Prostate gland (tissue), 2 donors: ENCODE measurements at regions not wholly inside any gene's neighbourhood (a gene's known extent, or its start where the extent isn't known, plus 50 kb on each side); places are given as distances from the start of the nearest gene placed in this dataset.

Experiments used
- DNase-seq: peaks from one replicate; pipeline ENCODE4 v3.0.0-alpha.2; 2019; ENCODE audit warnings: low spot score
- H3K27ac ChIP-seq, 2 donors: fragments of 200-600 bp; sonication (generic); 2 replicates each; pipeline ENCODE4 v1.5.1; 2017 to 2019
- H3K27me3 ChIP-seq: fragments of 200-600 bp; sonication (generic); replicated peaks from 2 replicates; pipeline ENCODE4 v1.5.1; 2019; ENCODE audit not compliant: insufficient read depth
- H3K36me3 ChIP-seq, 2 donors: fragments of 200-600 bp; sonication (generic); 1 replicate in 1 of 2; 2 replicates in 1 of 2; pipeline versions ENCODE4 v1.5.1 to v1.8.1; 2017 to 2019
- H3K4me1 ChIP-seq: fragments of 200-600 bp; sonication (generic); replicated peaks from 2 replicates; pipeline ENCODE4 v1.5.1; 2019
- H3K4me3 ChIP-seq, 2 donors: fragments of 200-600 bp; sonication (generic); 2 replicates each; pipeline ENCODE4 v1.5.1; 2017 to 2019
- H3K9me3 ChIP-seq: fragments of 200-600 bp; sonication (generic); 2 replicates; pipeline ENCODE4 v1.5.1; 2017
- CTCF ChIP-seq, 4 experiments: fragments of 200-600 bp in 2 of 4; fragments of 450-650 bp in 2 of 4; sonication (generic) in 2 of 4; IDR thresholded peaks; 1 replicate in 3 of 4; 2 replicates in 1 of 4; pipeline ENCODE4 v1.5.1; 2016 to 2019; ENCODE audit warnings: antibody characterized with exemption in 4 of 4, mild to moderate bottlenecking in 2 of 4, moderate library complexity in 2 of 4
- POLR2A ChIP-seq: fragments of 450-650 bp; IDR thresholded peaks from one replicate; pipeline ENCODE4 v1.6.1; 2016; ENCODE audit warnings: antibody characterized with exemption, mild to moderate bottlenecking
- POLR2AphosphoS5 ChIP-seq: sonication (generic); formaldehyde crosslinking; IDR thresholded peaks from one replicate; pipeline ENCODE4 v1.6.1; 2017; ENCODE audit warnings: antibody characterized with exemption
- WGBS: methylation state at CpG from one replicate; pipeline ENCODE4 v1.1.5; 2018; 5-methylcytosine and 5-hydroxymethylcytosine counted together
- intact Hi-C: fragments of 100-400 bp; cut with DNase I; formaldehyde crosslinking; loops from one replicate; pipeline ENCODE4 v1.14.2; 2022

- WGBS: 44% methylated on average over 1 of the region's 1 CpG
- Histone ChIP-seq H3K27ac (no peak overlapping the region), H3K27me3 (no peaks in the 10 kb centered on the region), H3K4me1 (no peaks in the 10 kb centered on the region), H3K9me3 (no peaks in the 10 kb centered on the region), H3K36me3 (no peaks in the 10 kb centered on the region), H3K4me3 (no peak overlapping the region)
- no peak for TF ChIP-seq POLR2AphosphoS5
- TF ChIP-seq CTCF (IDR thresholded peaks at IDR 0.05): no peak
- TF ChIP-seq POLR2A: no peak
- intact Hi-C loops: no loop called here
- no peak for DNase-seq
These were observed 266.4 kb downstream of the TINAG start for GRCh38 chr6:54574671-54575070.

- H3K4me1 ChIP-seq: no peaks in the 10 kb centered on the region
- no peak overlapping the region for H3K4me3 ChIP-seq
- no peaks in the 10 kb centered on the region for H3K9me3 ChIP-seq
- DNase-seq: no peak
- no peaks in the 10 kb centered on the region for H3K36me3 ChIP-seq
- TF ChIP-seq POLR2A: no peak
- TF ChIP-seq CTCF (IDR thresholded peaks at IDR 0.05): no peak
- no peak for TF ChIP-seq POLR2AphosphoS5
- no peaks in the 10 kb centered on the region for H3K27me3 ChIP-seq
- H3K27ac ChIP-seq: no peak overlapping the region
- intact Hi-C loops: no loop called here
- 36% methylated on average over 3 of the region's 3 CpGs for WGBS
These were observed 268.3 kb upstream of the FAM83B start for GRCh38 chr6:54578261-54578660.

- H3K27me3 ChIP-seq: no peaks in the 10 kb centered on the region
- no peaks in the 10 kb centered on the region for H3K9me3 ChIP-seq
- intact Hi-C loops: no loop called here
- H3K27ac ChIP-seq: no peak overlapping the region
- H3K36me3 ChIP-seq: no peaks in the 10 kb centered on the region
- TF ChIP-seq CTCF (IDR thresholded peaks at IDR 0.05): no peak
- no peak for TF ChIP-seq POLR2AphosphoS5
- TF ChIP-seq POLR2A: no peak
- 33% methylated on average over 2 of the region's 2 CpGs for WGBS
- H3K4me3 ChIP-seq: no peak overlapping the region
- no peak for DNase-seq
- H3K4me1 ChIP-seq: no peaks in the 10 kb centered on the region
These were observed 267.6 kb upstream of the FAM83B start for GRCh38 chr6:54579011-54579410.

GRCh38 chr6:54586251-54586650 is 260.3 kb upstream of the FAM83B start:
- Histone ChIP-seq H3K4me3 (no peak overlapping the region), H3K27me3 (no peaks in the 10 kb centered on the region), H3K9me3 (no peaks in the 10 kb centered on the region), H3K4me1 (no peaks in the 10 kb centered on the region), H3K36me3 (no peaks in the 10 kb centered on the region), H3K27ac (no peak overlapping the region)
- TF ChIP-seq POLR2A (no peak), POLR2AphosphoS5 (no peak), CTCF (IDR thresholded peaks at IDR 0.05) (no peak)
- intact Hi-C loops: no loop called here
- DNase-seq: no peak

DNA sequence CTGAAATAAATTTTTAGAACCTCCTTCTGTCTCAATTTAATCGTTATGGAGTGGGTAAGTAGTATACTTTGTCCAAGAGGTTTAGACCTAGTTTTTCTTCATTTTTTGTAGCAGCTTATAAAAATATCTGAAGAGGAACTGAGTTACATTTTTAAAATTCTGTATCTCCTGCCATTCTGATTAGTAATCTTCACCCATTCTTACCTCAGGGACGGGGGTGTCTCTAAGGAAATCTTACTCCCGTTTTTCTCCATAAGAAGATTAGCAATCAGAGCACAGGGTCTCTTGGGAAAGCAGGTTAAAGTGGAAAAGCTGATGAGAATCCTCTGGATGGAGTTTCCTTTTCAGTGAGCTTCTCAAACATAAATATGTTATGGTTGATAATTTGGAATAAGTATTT is 259.3 kb upstream of the FAM83B start:
- 55% methylated on average over 3 of the region's 3 CpGs for WGBS

More for the DNA sequence above, 259.3 kb upstream of the FAM83B start:
- no peak for DNase-seq
- no peaks in the 10 kb centered on the region for H3K36me3 ChIP-seq
- intact Hi-C loops: no loop called here
- H3K4me1 ChIP-seq: no peaks in the 10 kb centered on the region
- H3K9me3 ChIP-seq: no peaks in the 10 kb centered on the region
- no peak overlapping the region for H3K4me3 ChIP-seq
- no peaks in the 10 kb centered on the region for H3K27me3 ChIP-seq
- TF ChIP-seq POLR2AphosphoS5 (no peak), POLR2A (no peak), CTCF (IDR thresholded peaks at IDR 0.05) (no peak)
- H3K27ac ChIP-seq: no peak overlapping the region
